Neuronal stem cell (in vitro differentiated cells): ENCODE measurements at regions not wholly inside any gene's neighbourhood (a gene's known extent, or its start where the extent isn't known, plus 50 kb on each side); places are given as distances from the start of the nearest gene placed in this dataset.

ENCODE experiments used
- DNase-seq: peaks from one replicate; pipeline ENCODE4 v3.0.0-alpha.2; 2013; ENCODE audit warnings: low spot score
- H2AFZ ChIP-seq: one replicate; pipeline ENCODE4 v1.6.1; 2013; ENCODE audit warnings: mild to moderate bottlenecking, low read length, inconsistent platforms
- H2AK5ac ChIP-seq: 2 replicates; pipeline ENCODE4 v1.6.1; 2013; ENCODE audit warnings: low read depth, mild to moderate bottlenecking, inconsistent platforms, low read length, moderate library complexity, mixed read lengths
- H2BK120ac ChIP-seq: 2 replicates; pipeline ENCODE4 v1.6.1; 2013; ENCODE audit warnings: low read depth, mild to moderate bottlenecking, inconsistent platforms, low read length, moderate library complexity, mixed read lengths
- H2BK12ac ChIP-seq: one replicate; pipeline ENCODE4 v1.6.1; 2013; ENCODE audit warnings: low read length, inconsistent platforms
- H2BK15ac ChIP-seq: 2 replicates; pipeline ENCODE4 v1.6.1; 2013; ENCODE audit warnings: mild to moderate bottlenecking, low read length, inconsistent platforms, mixed read lengths
- H2BK5ac ChIP-seq: one replicate; pipeline ENCODE4 v1.6.1; 2013; ENCODE audit warnings: inconsistent platforms, mild to moderate bottlenecking, low read length, moderate library complexity
- H3K14ac ChIP-seq: one replicate; pipeline ENCODE4 v1.6.1; 2013; ENCODE audit warnings: low read length, inconsistent platforms
- H3K18ac ChIP-seq: 2 replicates; pipeline ENCODE4 v1.6.1; 2013; ENCODE audit warnings: low read length, inconsistent platforms
- H3K23ac ChIP-seq: 2 replicates; pipeline ENCODE4 v1.6.1; 2013; ENCODE audit warnings: low read depth, mild to moderate bottlenecking, mixed read lengths, low read length, inconsistent platforms; ENCODE audit not compliant: poor library complexity
- H3K27ac ChIP-seq: replicated peaks from 3 replicates; pipeline ENCODE4 v1.5.1; 2013; ENCODE audit warnings: low read length, inconsistent platforms
- H3K27me3 ChIP-seq, 3 experiments: 2 replicates each; pipeline ENCODE4 v1.6.1; 2013; ENCODE audit warnings: low read length in 3 of 3, mild to moderate bottlenecking in 2 of 3, inconsistent platforms in 1 of 3, low read depth in 1 of 3, mixed read lengths in 1 of 3, moderate library complexity in 1 of 3; ENCODE audit not compliant: control insufficient read depth in 3 of 3, insufficient read depth in 3 of 3
- H3K36me3 ChIP-seq, 2 donors: replicated peaks in 1 of 2; 2 replicates each; pipeline ENCODE4 v1.6.1; 2013; ENCODE audit warnings: low read length in 2 of 2; ENCODE audit not compliant: control insufficient read depth in 2 of 2, insufficient read depth in 2 of 2
- H3K4ac ChIP-seq: 2 replicates; pipeline ENCODE4 v1.6.1; 2013; ENCODE audit warnings: inconsistent platforms, mild to moderate bottlenecking, low read length, moderate library complexity
- H3K4me1 ChIP-seq, 2 donors: 1 replicate in 1 of 2; 2 replicates in 1 of 2; pipeline ENCODE4 v1.6.1; 2013; ENCODE audit warnings: low read length in 2 of 2, low read depth in 1 of 2; ENCODE audit not compliant: control insufficient read depth in 2 of 2, insufficient read depth in 1 of 2
- H3K4me2 ChIP-seq: one replicate; pipeline ENCODE4 v1.6.1; 2013; ENCODE audit warnings: mild to moderate bottlenecking, low read length, inconsistent platforms; ENCODE audit not compliant: insufficient read depth, poor library complexity, severe bottlenecking
- H3K4me3 ChIP-seq, 2 donors: 2 replicates each; pipeline ENCODE4 v1.5.1; 2013; ENCODE audit warnings: low read length in 2 of 2, mild to moderate bottlenecking in 2 of 2, inconsistent platforms in 1 of 2, moderate library complexity in 1 of 2
- H3K79me1 ChIP-seq: one replicate; pipeline ENCODE4 v1.6.1; 2013; ENCODE audit warnings: low read depth, mild to moderate bottlenecking, inconsistent platforms, low read length, moderate library complexity
- H3K9ac ChIP-seq: one replicate; pipeline ENCODE4 v1.6.1; 2013; ENCODE audit warnings: mild to moderate bottlenecking, low read depth, low read length, inconsistent platforms; ENCODE audit not compliant: poor library complexity
- H3K9me3 ChIP-seq, 2 donors: replicated peaks in 1 of 2; 2 replicates each; pipeline versions ENCODE3 to v1.6.1; 2013; ENCODE audit warnings: low read length in 2 of 2, mild to moderate bottlenecking in 2 of 2, inconsistent platforms in 1 of 2, low read depth in 1 of 2, mixed read lengths in 1 of 2, moderate library complexity in 1 of 2; ENCODE audit not compliant: control insufficient read depth in 2 of 2, insufficient read depth in 1 of 2
- H4K8ac ChIP-seq: one replicate; pipeline ENCODE4 v1.6.1; 2013; ENCODE audit warnings: low read depth, mild to moderate bottlenecking, inconsistent platforms, low read length, moderate library complexity
- H4K91ac ChIP-seq: one replicate; pipeline ENCODE4 v1.6.1; 2013; ENCODE audit warnings: low read length, low read depth, mild to moderate bottlenecking, inconsistent platforms; ENCODE audit not compliant: poor library complexity
- WGBS, 2 donors: extraction: QIAGEN DNeasy Blood & Tissue Kit; methylation state at CpG; one replicate each; pipeline ENCODE4 v1.1.7; 2013; ENCODE audit warnings: missing lambda C conversion rate in 2 of 2, mixed read lengths in 1 of 2; ENCODE audit not compliant: insufficient read length in 2 of 2, insufficient replicate concordance in 1 of 2; ENCODE audit errors: extremely low coverage in 2 of 2; 5-methylcytosine and 5-hydroxymethylcytosine counted together

GRCh38 chr2:239564587-239564986 lies 163.8 kb upstream of the HDAC4 start:
- WGBS, 2 donors, result no CpG with 5 or more reads among the region's 10 CpGs

GRCh38 chr2:239563561-239563960 lies 162.7 kb upstream of the HDAC4 start:
- no peak for DNase-seq
- Histone ChIP-seq H3K79me1 (no peaks in the 10 kb centered on the region), H3K23ac (no peak overlapping the region), H3K9me3 (no peaks in the 10 kb centered on the region), H3K4me1 (no peaks in the 10 kb centered on the region), H2AK5ac (no peak overlapping the region), H2BK5ac (no peak overlapping the region), H3K18ac (peak overlapping the region; percentile 32), H3K27ac (no peak overlapping the region), H2AFZ (no peak overlapping the region), H4K91ac (no peak overlapping the region), H3K4me2 (no peak overlapping the region), H3K36me3 (no peaks in the 10 kb centered on the region), H3K14ac (no peak overlapping the region), H2BK120ac (no peak overlapping the region), H3K4me3 (no peak overlapping the region), H3K9ac (no peak overlapping the region), H4K8ac (no peak overlapping the region), H2BK12ac (no peak overlapping the region), H3K27me3 (peaks cover 0 to 21% (median 0%) of the 10 kb centered on the region in 3 experiments), H3K4ac (no peak overlapping the region), H2BK15ac (no peak overlapping the region)
- whole genome bisulfite sequencing, 2 donors, result no CpG with 5 or more reads among the region's 9 CpGs

More at GRCh38 chr2:239564587-239564986, 163.8 kb upstream of the HDAC4 start:
- no peak overlapping the region for H2BK12ac ChIP-seq
- no peak overlapping the region for H3K4me2 ChIP-seq
- no peak overlapping the region for H2BK15ac ChIP-seq
- H3K18ac ChIP-seq, result no peak overlapping the region
- H3K9me3 ChIP-seq, result no peaks in the 10 kb centered on the region
- H2BK5ac ChIP-seq, result no peak overlapping the region
- H3K27me3 ChIP-seq, result peaks cover 0 to 16% (median 0%) of the 10 kb centered on the region in 3 experiments
- H2BK120ac ChIP-seq, result no peak overlapping the region
- no peak overlapping the region for H3K14ac ChIP-seq
- no peak for DNase-seq
- H3K23ac ChIP-seq, result no peak overlapping the region
- no peak overlapping the region for H4K91ac ChIP-seq
- no peak overlapping the region for H3K4me3 ChIP-seq
- no peak overlapping the region for H2AFZ ChIP-seq
- no peak overlapping the region for H3K27ac ChIP-seq
- H3K4ac ChIP-seq, result no peak overlapping the region
- no peaks in the 10 kb centered on the region for H3K4me1 ChIP-seq
- H3K36me3 ChIP-seq, result no peaks in the 10 kb centered on the region
- no peak overlapping the region for H4K8ac ChIP-seq
- no peaks in the 10 kb centered on the region for H3K79me1 ChIP-seq
- no peak overlapping the region for H3K9ac ChIP-seq
- no peak overlapping the region for H2AK5ac ChIP-seq

GRCh38 chr2:239561446-239562001 lies 160.7 kb upstream of the HDAC4 start:
- Histone ChIP-seq H3K4me3 (no peak overlapping the region), H3K14ac (peak overlapping the region; percentile 14), H2BK12ac (no peak overlapping the region), H2BK120ac (no peak overlapping the region), H3K23ac (peak overlapping the region; percentile 38), H3K36me3 (no peaks in the 10 kb centered on the region), H3K27me3 (peaks cover 0 to 17% (median 0%) of the 10 kb centered on the region in 3 experiments), H3K9ac (no peak overlapping the region), H2AFZ (no peak overlapping the region), H4K91ac (no peak overlapping the region), H3K79me1 (no peaks in the 10 kb centered on the region), H3K27ac (no peak overlapping the region), H2AK5ac (peak overlapping the region; percentile 53), H3K4me2 (no peak overlapping the region), H2BK5ac (peak overlapping the region; percentile 40), H3K9me3 (no peaks in the 10 kb centered on the region), H3K4ac (peak overlapping the region; percentile 90), H4K8ac (no peak overlapping the region), H3K18ac (peak overlapping the region; percentile 63), H3K4me1 (no peaks in the 10 kb centered on the region), H2BK15ac (no peak overlapping the region)
- no peak for DNase-seq
- no CpG with 5 or more reads among the region's 17 CpGs for WGBS, 2 donors

GRCh38 chr2:239559417-239560261 lies 158.8 kb upstream of the HDAC4 start:
- Histone ChIP-seq H2BK12ac (no peak overlapping the region), H3K9me3 (no peaks in the 10 kb centered on the region)
- no CpG with 5 or more reads among the region's 28 CpGs for WGBS, 2 donors

More at GRCh38 chr2:239559417-239560261, 158.8 kb upstream of the HDAC4 start:
- Histone ChIP-seq H4K8ac (no peak overlapping the region), H3K4me2 (no peak overlapping the region), H3K27ac (no peak overlapping the region), H3K18ac (peak overlapping the region; percentile 30), H3K9ac (no peak overlapping the region), H2BK5ac (no peak overlapping the region), H3K14ac (no peak overlapping the region), H2AFZ (no peak overlapping the region), H3K4ac (peak overlapping the region; percentile 45), H3K4me3 (no peak overlapping the region), H3K36me3 (no peaks in the 10 kb centered on the region), H3K79me1 (no peaks in the 10 kb centered on the region), H3K4me1 (no peaks in the 10 kb centered on the region), H4K91ac (no peak overlapping the region), H2BK15ac (no peak overlapping the region), H3K27me3 (peaks cover 0 to 22% (median 0%) of the 10 kb centered on the region in 3 experiments), H2BK120ac (no peak overlapping the region), H2AK5ac (no peak overlapping the region), H3K23ac (peak overlapping the region; percentile 80)
- no peak for DNase-seq
